Progenitor cell of endocrine pancreas (in vitro differentiated cells): ENCODE measurements at regions not wholly inside any gene's neighbourhood (a gene's known extent, or its start where the extent isn't known, plus 50 kb on each side); places are given as distances from the start of the nearest gene placed in this dataset.
"Not testable (repeated sequence)": the region's sequence is repeated elsewhere in the genome, so short reads cannot be mapped to it uniquely, and the experiment has no call there.

Experiments
- DNase-seq: peaks from one replicate; pipeline ENCODE4 v3.0.0; 2021; ENCODE audit warnings: low spot score; ENCODE audit not compliant: unreplicated experiment
- H3K27ac Mint-ChIP-seq: 2 replicates; pipeline ENCODE4 v1.8.0; 2021; ENCODE audit warnings: mild to moderate bottlenecking, moderate library complexity, mixed read lengths
- H3K27me3 Mint-ChIP-seq: 2 replicates; pipeline ENCODE4 v1.8.0; 2021; ENCODE audit warnings: mixed read lengths
- H3K36me3 Mint-ChIP-seq: 2 replicates; pipeline ENCODE4 v1.8.0; 2022; ENCODE audit warnings: mixed read lengths; ENCODE audit not compliant: insufficient read depth
- H3K4me1 Mint-ChIP-seq: 2 replicates; pipeline ENCODE4 v1.8.0; 2021; ENCODE audit warnings: low read depth, mixed read lengths
- H3K4me3 Mint-ChIP-seq: 2 replicates; pipeline ENCODE4 v1.8.0; 2021; ENCODE audit warnings: low read depth, mild to moderate bottlenecking, moderate library complexity, mixed read lengths
- H3K9me3 Mint-ChIP-seq: 2 replicates; pipeline ENCODE4 v1.8.0; 2021; ENCODE audit warnings: low read depth, mixed read lengths
- TF ChIP-seq, protein P1 (sequence below): fragments of 200-600 bp; sonication (generic); IDR thresholded peaks from one replicate; pipeline ENCODE4 v1.5.0; 2021; ENCODE audit warnings: antibody characterized with exemption, mild to moderate bottlenecking; ENCODE audit not compliant: unreplicated experiment

DNA sequence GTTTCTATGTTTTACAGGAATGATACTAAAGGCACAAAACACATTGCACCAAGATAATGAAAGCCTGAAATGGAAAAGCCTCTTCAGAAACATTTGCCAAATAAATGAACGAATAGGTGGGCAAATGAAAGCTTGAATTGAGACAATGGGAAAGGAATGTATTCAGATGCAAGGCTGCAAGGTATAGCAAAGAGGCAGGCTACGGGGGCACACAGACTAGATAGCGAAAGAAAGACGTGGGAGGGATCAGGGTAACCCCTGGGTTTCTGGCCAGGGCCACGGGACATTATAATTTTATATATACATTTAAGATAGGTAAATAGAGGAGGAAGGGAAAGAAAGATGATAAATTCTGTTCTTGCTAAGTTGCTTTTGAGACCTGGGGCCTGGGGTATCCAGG, 95.9 kb upstream of the NLGN1 start:
- peaks cover under 1% of the 10 kb centered on the region for H3K36me3 Mint-ChIP-seq

DNA sequence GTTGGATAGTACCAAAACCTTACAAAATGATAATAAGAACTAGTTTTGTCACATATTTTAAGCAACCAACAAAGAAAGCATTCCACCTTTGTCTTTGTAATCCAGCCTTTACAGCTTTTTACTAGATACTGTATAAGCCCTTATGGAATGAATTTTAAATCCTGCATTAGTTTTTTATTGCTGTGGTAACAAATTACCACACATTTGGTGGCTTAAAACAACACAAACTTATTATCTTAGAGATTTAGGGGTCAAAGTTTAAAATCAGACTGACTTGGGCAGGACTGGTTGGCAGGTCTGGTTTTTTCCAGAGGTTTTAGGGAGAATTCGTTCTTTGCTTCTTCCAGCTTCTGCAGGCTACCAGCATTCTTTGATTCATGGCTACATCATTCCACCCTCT, 108.5 kb upstream of the NLGN1 start:
- Mint-ChIP-seq H3K36me3 (peaks cover 1% of the 10 kb centered on the region), H3K4me1 (peaks cover 14% of the 10 kb centered on the region), H3K4me3 (no peak overlapping the region), H3K9me3 (peaks cover 10% of the 10 kb centered on the region), H3K27ac (no peak overlapping the region), H3K27me3 (no peaks in the 10 kb centered on the region)
- TF ChIP-seq, protein P1, sequence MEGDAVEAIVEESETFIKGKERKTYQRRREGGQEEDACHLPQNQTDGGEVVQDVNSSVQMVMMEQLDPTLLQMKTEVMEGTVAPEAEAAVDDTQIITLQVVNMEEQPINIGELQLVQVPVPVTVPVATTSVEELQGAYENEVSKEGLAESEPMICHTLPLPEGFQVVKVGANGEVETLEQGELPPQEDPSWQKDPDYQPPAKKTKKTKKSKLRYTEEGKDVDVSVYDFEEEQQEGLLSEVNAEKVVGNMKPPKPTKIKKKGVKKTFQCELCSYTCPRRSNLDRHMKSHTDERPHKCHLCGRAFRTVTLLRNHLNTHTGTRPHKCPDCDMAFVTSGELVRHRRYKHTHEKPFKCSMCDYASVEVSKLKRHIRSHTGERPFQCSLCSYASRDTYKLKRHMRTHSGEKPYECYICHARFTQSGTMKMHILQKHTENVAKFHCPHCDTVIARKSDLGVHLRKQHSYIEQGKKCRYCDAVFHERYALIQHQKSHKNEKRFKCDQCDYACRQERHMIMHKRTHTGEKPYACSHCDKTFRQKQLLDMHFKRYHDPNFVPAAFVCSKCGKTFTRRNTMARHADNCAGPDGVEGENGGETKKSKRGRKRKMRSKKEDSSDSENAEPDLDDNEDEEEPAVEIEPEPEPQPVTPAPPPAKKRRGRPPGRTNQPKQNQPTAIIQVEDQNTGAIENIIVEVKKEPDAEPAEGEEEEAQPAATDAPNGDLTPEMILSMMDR = no peak
- no peak for DNase-seq

More for the DNA sequence above, 95.9 kb upstream of the NLGN1 start:
- Mint-ChIP-seq H3K27me3 (no peaks in the 10 kb centered on the region), H3K27ac (no peak overlapping the region), H3K4me1 (no peaks in the 10 kb centered on the region), H3K9me3 (peaks cover 10% of the 10 kb centered on the region), H3K4me3 (no peak overlapping the region)
- DNase-seq = no peak
- TF ChIP-seq, protein P1 = no peak

DNA sequence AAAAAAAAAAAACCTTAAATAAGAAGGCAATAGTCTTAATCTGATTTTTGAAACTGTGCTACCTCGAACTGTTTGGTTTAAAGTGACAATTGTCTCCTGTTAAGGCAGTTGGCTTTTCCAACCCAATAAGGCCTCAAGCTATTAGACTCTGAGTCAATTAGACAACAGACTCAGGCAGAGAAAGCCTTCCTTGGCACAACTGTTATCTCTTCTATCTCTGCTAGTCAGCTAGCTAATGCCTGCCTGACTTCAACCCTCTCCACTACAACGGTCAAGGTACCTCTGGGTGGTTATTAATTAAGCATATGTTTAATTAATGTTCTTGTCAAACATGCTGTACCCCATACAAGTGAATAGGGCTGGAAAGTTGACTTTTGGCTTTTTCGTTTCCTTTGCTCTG, 110.2 kb upstream of the NLGN1 start:
- peaks cover 6% of the 10 kb centered on the region for H3K9me3 Mint-ChIP-seq
- TF ChIP-seq, protein P1 = no peak
- H3K36me3 Mint-ChIP-seq = peaks cover 1% of the 10 kb centered on the region
- DNase-seq = no peak
- H3K27me3 Mint-ChIP-seq = no peaks in the 10 kb centered on the region
- H3K4me3 Mint-ChIP-seq = no peak overlapping the region
- peak overlapping the region; percentile 51 for H3K27ac Mint-ChIP-seq
- peaks cover 14% of the 10 kb centered on the region for H3K4me1 Mint-ChIP-seq

DNA sequence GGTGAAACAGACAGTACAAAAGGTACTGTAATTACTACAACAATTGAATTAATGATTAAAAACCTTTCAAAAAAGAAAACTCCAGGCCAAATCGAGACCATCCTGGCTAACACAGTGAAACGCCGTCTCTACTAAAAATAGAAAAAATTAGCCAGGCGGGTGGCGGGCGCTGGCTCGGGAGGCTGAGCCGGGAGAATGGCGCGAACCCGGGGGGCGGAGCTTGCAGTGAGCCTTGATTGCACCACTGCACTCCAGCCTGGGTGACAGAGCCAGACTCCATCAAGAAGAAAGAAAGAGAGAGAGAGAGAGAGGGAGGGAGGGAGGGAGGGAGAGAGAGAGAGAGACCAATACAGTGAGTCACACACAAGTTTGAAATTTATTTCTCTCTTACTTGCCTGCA, 111.0 kb upstream of the NLGN1 start:
- H3K27me3 Mint-ChIP-seq, DNase-seq, H3K9me3 Mint-ChIP-seq, H3K4me3 Mint-ChIP-seq, H3K27ac Mint-ChIP-seq, H3K36me3 Mint-ChIP-seq: not testable (repeated sequence)
- peaks cover 14% of the 10 kb centered on the region for H3K4me1 Mint-ChIP-seq

DNA sequence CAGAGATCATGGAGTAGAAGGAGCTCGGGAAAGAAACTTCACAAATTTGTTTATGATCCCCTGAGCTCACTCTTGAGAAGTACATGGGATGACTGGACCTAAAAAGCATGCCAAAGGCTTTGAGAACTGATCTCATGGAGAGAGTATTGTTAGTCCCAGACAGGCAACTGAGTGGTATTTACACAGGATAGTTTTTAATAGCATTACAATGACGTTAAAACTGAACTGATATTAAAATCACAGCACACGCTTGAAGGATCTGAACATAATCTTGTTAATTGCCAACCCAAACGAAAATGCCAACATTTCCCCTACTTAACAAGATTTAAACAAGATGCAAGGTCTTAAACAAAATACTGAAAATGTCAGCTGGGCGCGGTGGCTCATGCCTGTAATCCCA, 113.2 kb upstream of the NLGN1 start:
- TF ChIP-seq, protein P1 = no peak
- DNase-seq = no peak
- peaks cover 12% of the 10 kb centered on the region for H3K4me1 Mint-ChIP-seq
- H3K36me3 Mint-ChIP-seq = peaks cover 1% of the 10 kb centered on the region
- no peak overlapping the region for H3K27ac Mint-ChIP-seq
- no peak overlapping the region for H3K4me3 Mint-ChIP-seq
- H3K9me3 Mint-ChIP-seq = peaks cover 6% of the 10 kb centered on the region
- H3K27me3 Mint-ChIP-seq = no peaks in the 10 kb centered on the region

DNA sequence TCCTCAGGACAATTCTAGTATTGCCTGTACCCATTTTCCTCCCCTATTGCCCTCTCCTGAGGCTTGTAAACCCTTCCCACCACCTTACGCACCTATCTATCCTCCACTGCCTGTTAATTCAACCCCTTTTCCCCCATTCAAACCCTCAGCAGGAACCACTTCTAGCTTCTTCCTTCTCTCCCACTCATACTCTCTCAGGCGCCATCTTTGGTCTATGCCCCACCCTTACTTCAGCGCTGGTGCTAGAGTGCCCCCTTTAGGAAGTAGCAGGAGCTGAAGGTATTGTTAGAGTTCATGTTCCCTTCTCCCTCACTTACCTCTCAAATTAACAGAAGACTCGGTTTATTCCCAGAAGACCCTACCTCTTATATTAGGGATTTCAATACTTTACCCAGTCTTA, 121.8 kb upstream of the NLGN1 start:
- no peak for DNase-seq
- H3K27me3 Mint-ChIP-seq = no peaks in the 10 kb centered on the region
- H3K4me3 Mint-ChIP-seq = no peak overlapping the region
- H3K9me3 Mint-ChIP-seq = peaks cover 12% of the 10 kb centered on the region
- H3K36me3 Mint-ChIP-seq = peaks cover 5% of the 10 kb centered on the region
- no peaks in the 10 kb centered on the region for H3K4me1 Mint-ChIP-seq
- no peak overlapping the region for H3K27ac Mint-ChIP-seq
- TF ChIP-seq, protein P1 = no peak
